ENCODE measurements at regions not wholly inside any gene's neighbourhood (a gene's known extent, or its start where the extent isn't known, plus 50 kb on each side); places are given as distances from the start of the nearest gene placed in this dataset.

- no peak for TF ChIP-seq CTCF (IDR thresholded peaks at IDR 0.05; ENCODE audit: poor library complexity)
- no peak for TF ChIP-seq EZH2 (IDR thresholded peaks at IDR 0.05; ENCODE audit: borderline replicate concordance)
Measured at GRCh38 chr4:79597266-79597665, 189.2 kb upstream of the GK2 start.

Data from hepatocyte (in vitro differentiated cells).